H1 (cell line): ENCODE measurements at regions not wholly inside any gene's neighbourhood (a gene's known extent, or its start where the extent isn't known, plus 50 kb on each side); places are given as distances from the start of the nearest gene placed in this dataset.

Experiments used
- CTCF ChIA-PET: fragments of 300-600 bp; sonication (Branson Sonifier 250); formaldehyde crosslinking; loops from one replicate; lab custom pipeline; 2021; ENCODE audit not compliant: partially characterized antibody; lab: Charles Lee
- POLR2A ChIA-PET: fragments of 300-600 bp; sonication (Branson Sonifier 250); formaldehyde crosslinking; loops from one replicate; lab custom pipeline; 2021; ENCODE audit warnings: inconsistent platforms; ENCODE audit not compliant: partially characterized antibody; lab: Charles Lee
- DNase-seq, 2 experiments: peaks; one replicate each; pipeline versions ENCODE4 v3.0.0 to v3.0.0-alpha.2; 2010 to 2022; ENCODE audit warnings: low spot score in 2 of 2, low read depth in 1 of 2, mixed read lengths in 1 of 2
- FAIRE-seq: peaks from 2 replicates; lab custom pipeline; 2011; peaks lifted over from hg19 to GRCh38; lab: Jason Lieb, UNC
- H2AFZ ChIP-seq: 2 replicates; pipeline ENCODE4 v1.8.1; 2012; ENCODE audit warnings: low read length, inconsistent platforms
- H2AK5ac ChIP-seq: 2 replicates; pipeline ENCODE4 v1.6.1; 2013; ENCODE audit warnings: low read depth, low read length
- H2BK120ac ChIP-seq: replicated peaks from 2 replicates; pipeline ENCODE3; 2013; ENCODE audit warnings: low read depth, low read length, inconsistent platforms
- H2BK12ac ChIP-seq: 2 replicates; pipeline ENCODE4 v1.6.1; 2013; ENCODE audit warnings: low read depth, low read length
- H2BK15ac ChIP-seq: 2 replicates; pipeline ENCODE4 v1.6.1; 2013; ENCODE audit warnings: low read length
- H2BK20ac ChIP-seq: 2 replicates; pipeline ENCODE4 v1.6.1; 2013; ENCODE audit warnings: low read length
- H2BK5ac ChIP-seq: 2 replicates; pipeline ENCODE4 v1.6.1; 2013; ENCODE audit warnings: low read depth, low read length
- H3K14ac ChIP-seq: 2 replicates; pipeline ENCODE4 v1.6.1; 2013; ENCODE audit warnings: inconsistent platforms; ENCODE audit not compliant: insufficient read length
- H3K18ac ChIP-seq: 2 replicates; pipeline ENCODE4 v1.6.1; 2013; ENCODE audit warnings: low read length; ENCODE audit errors: extremely low read depth
- H3K23ac ChIP-seq: 2 replicates; pipeline ENCODE4 v1.6.1; 2013; ENCODE audit warnings: inconsistent platforms; ENCODE audit not compliant: insufficient read length
- H3K23me2 ChIP-seq: 2 replicates; pipeline ENCODE4 v1.6.1; 2013; ENCODE audit warnings: low read depth, low read length
- H3K27ac ChIP-seq: 2 replicates; pipeline ENCODE4 v1.6.1; 2011; ENCODE audit warnings: low read depth, low read length, inconsistent platforms
- H3K27me3 ChIP-seq, 4 experiments: replicated peaks in 1 of 4; 1 replicate in 1 of 4; 2 replicates in 3 of 4; pipeline versions ENCODE4 v1.6.1 to v1.8.1; 2011 to 2013; ENCODE audit warnings: low read length in 3 of 4, mild to moderate bottlenecking in 3 of 4, inconsistent platforms in 2 of 4, mixed read lengths in 2 of 4, moderate library complexity in 1 of 4; ENCODE audit not compliant: control insufficient read depth in 3 of 4, insufficient read depth in 3 of 4; ENCODE audit errors: extremely low read depth in 1 of 4
- H3K36me3 ChIP-seq, 4 experiments: 2 replicates each; pipeline versions ENCODE4 v1.6.1 to v1.8.1; 2011 to 2013; ENCODE audit warnings: mild to moderate bottlenecking in 4 of 4, low read length in 3 of 4, moderate library complexity in 2 of 4, control low read depth in 1 of 4, inconsistent platforms in 1 of 4; ENCODE audit not compliant: insufficient read depth in 4 of 4, control insufficient read depth in 2 of 4
- H3K4ac ChIP-seq: replicated peaks from 2 replicates; pipeline ENCODE3; 2013; ENCODE audit warnings: low read length, low read depth, mixed read lengths, inconsistent platforms; ENCODE audit not compliant: insufficient read length
- H3K4me1 ChIP-seq, 4 experiments: replicated peaks in 1 of 4; 1 replicate in 1 of 4; 2 replicates in 3 of 4; pipeline versions ENCODE4 v1.6.1 to v1.8.1; 2011 to 2013; ENCODE audit warnings: low read length in 3 of 4, inconsistent platforms in 2 of 4, mixed read lengths in 1 of 4; ENCODE audit not compliant: insufficient read depth in 4 of 4, control insufficient read depth in 3 of 4
- H3K4me2 ChIP-seq, 2 experiments: 2 replicates each; pipeline versions ENCODE4 v1.6.1 to v1.8.1; 2011 to 2013; ENCODE audit warnings: low read depth in 2 of 2, low read length in 2 of 2, control low read depth in 1 of 2, inconsistent platforms in 1 of 2, mild to moderate bottlenecking in 1 of 2; ENCODE audit not compliant: insufficient read depth in 1 of 2
- H3K4me3 ChIP-seq, 4 experiments: fragments of 200-600, 300-600 bp in 1 of 4; sonication (generic), shearing (Covaris generic), sonication (Bioruptor Twin) in 1 of 4; 2 replicates each; pipeline versions ENCODE4 v1.5.1 to v1.8.1; 2011 to 2016; ENCODE audit warnings: low read length in 4 of 4, low read depth in 3 of 4, control low read depth in 2 of 4, inconsistent platforms in 2 of 4, mild to moderate bottlenecking in 2 of 4, mixed read lengths in 1 of 4, moderate library complexity in 1 of 4; ENCODE audit not compliant: insufficient read depth in 2 of 4; ENCODE audit errors: extremely low read depth in 1 of 4
- H3K56ac ChIP-seq: replicated peaks from 2 replicates; pipeline ENCODE3; 2013; ENCODE audit warnings: low read depth, mild to moderate bottlenecking, mixed read lengths, low read length, inconsistent platforms; ENCODE audit not compliant: insufficient read length
- H3K79me1 ChIP-seq: 2 replicates; pipeline ENCODE4 v1.6.1; 2013; ENCODE audit warnings: low read depth, low read length, control low read depth
- H3K79me2 ChIP-seq, 2 experiments: 2 replicates each; pipeline versions ENCODE4 v1.6.1 to v1.8.1; 2012 to 2013; ENCODE audit warnings: low read length in 2 of 2, mild to moderate bottlenecking in 2 of 2, inconsistent platforms in 1 of 2; ENCODE audit not compliant: insufficient read depth in 2 of 2, control insufficient read depth in 1 of 2
- H3K9ac ChIP-seq, 4 experiments: replicated peaks in 1 of 4; 1 replicate in 1 of 4; 2 replicates in 3 of 4; pipeline versions ENCODE4 v1.6.1 to v1.8.1; 2011 to 2013; ENCODE audit warnings: low read depth in 3 of 4, low read length in 3 of 4, control low read depth in 2 of 4, mild to moderate bottlenecking in 2 of 4, moderate library complexity in 2 of 4, inconsistent platforms in 1 of 4; ENCODE audit errors: extremely low read depth in 1 of 4
- H3K9me3 ChIP-seq, 2 experiments: 2 replicates each; pipeline versions ENCODE4 v1.6.1 to v1.8.1; 2012 to 2013; ENCODE audit warnings: mild to moderate bottlenecking in 2 of 2, moderate library complexity in 2 of 2, control low read depth in 1 of 2, inconsistent platforms in 1 of 2, low read depth in 1 of 2, low read length in 1 of 2, mixed read lengths in 1 of 2; ENCODE audit not compliant: insufficient read depth in 2 of 2
- H4K20me1 ChIP-seq, 2 experiments: replicated peaks in 1 of 2; 2 replicates each; pipeline versions ENCODE3 to v1.8.1; 2011 to 2013; ENCODE audit warnings: inconsistent platforms in 2 of 2, low read length in 2 of 2, mild to moderate bottlenecking in 1 of 2; ENCODE audit not compliant: insufficient read depth in 2 of 2, control insufficient read depth in 1 of 2
- H4K5ac ChIP-seq: 2 replicates; pipeline ENCODE4 v1.6.1; 2013; ENCODE audit warnings: low read length, low read depth, mixed read lengths, inconsistent platforms; ENCODE audit not compliant: insufficient read length
- H4K8ac ChIP-seq: 2 replicates; pipeline ENCODE4 v1.8.0; 2013; ENCODE audit warnings: mild to moderate bottlenecking, moderate library complexity, low read length, inconsistent platforms; ENCODE audit not compliant: insufficient read depth; ENCODE audit errors: extremely low read depth
- H4K91ac ChIP-seq: replicated peaks from 2 replicates; pipeline ENCODE3; 2013; ENCODE audit warnings: low read length, mixed read lengths, inconsistent platforms; ENCODE audit not compliant: insufficient read length
- BCL11A ChIP-seq, 2 experiments: IDR thresholded peaks; one replicate each; pipeline ENCODE4 v1.6.1; 2011; ENCODE audit warnings: low read depth in 2 of 2, low read length in 2 of 2, mild to moderate bottlenecking in 2 of 2
- WGBS, 2 experiments: shearing (Covaris generic) in 1 of 2; methylation state at CpG; one replicate each; pipeline versions ENCODE4 v1.1.6 to v1.1.7; 2013 to 2015; ENCODE audit warnings: low lambda C conversion rate in 2 of 2, mixed read lengths in 2 of 2, inconsistent platforms in 1 of 2, low coverage in 1 of 2, missing lambda C conversion rate in 1 of 2; ENCODE audit not compliant: insufficient replicate concordance in 2 of 2, insufficient coverage in 1 of 2, insufficient read length in 1 of 2; ENCODE audit errors: extremely low coverage in 1 of 2, missing lambda C conversion rate in 1 of 2; 5-methylcytosine and 5-hydroxymethylcytosine counted together

- Histone ChIP-seq H2AK5ac (0 out of 2 replicates have a peak overlapping the region, but pooled peaks have one; percentile 0), H2BK20ac (no peak overlapping the region), H3K4ac (no peak overlapping the region), H2BK5ac (no peak overlapping the region), H3K9ac (no peak overlapping the region), H3K4me3 (no peak overlapping the region), H3K23me2 (no peaks in the 10 kb centered on the region), H3K18ac (no peak overlapping the region), H4K8ac (no peak overlapping the region), H2BK15ac (no peak overlapping the region), H3K56ac (no peak overlapping the region), H3K27me3 (no peaks in the 10 kb centered on the region), H3K79me2 (peaks cover 0 to 5% of the 10 kb centered on the region in 2 experiments; a peak in 1 of 4 replicates), H4K5ac (no peak overlapping the region), H4K20me1 (no peaks in the 10 kb centered on the region), H3K9me3 (peaks cover 0 to 6% of the 10 kb centered on the region in 2 experiments; a peak in 2 of 4 replicates), H4K91ac (peak overlapping the region; percentile 59), H3K79me1 (0 out of 2 replicates have a peak, but pooled peaks cover 2% of the 10 kb centered on the region), H3K4me2 (no peak overlapping the region), H2BK120ac (no peak overlapping the region), H3K23ac (no peak overlapping the region), H3K36me3 (peaks cover 0 to 13% (median 0%) of the 10 kb centered on the region in 4 experiments; a peak in 1 of 8 replicates), H3K4me1 (peaks cover 3 to 18% (median 12%) of the 10 kb centered on the region in 4 experiments; a peak in 6 of 7 replicates), H2AFZ (no peak overlapping the region), H2BK12ac (no peak overlapping the region), H3K27ac (no peak overlapping the region), H3K14ac (no peak overlapping the region)
- WGBS, 2 experiments, result 93% methylated on average over 4 of the region's 5 CpGs; no CpG with 5 or more reads in 1 of the 2 experiments
- POLR2A ChIA-PET, result interaction anchor here (1.0 to 10.2 kb wide), 3 partner anchors 8 to 16 kb away, joined by 3 to 106 read pairs (median 3); no protein-coding TSS in a partner anchor
- no peak for FAIRE-seq
- no peak for DNase-seq
- CTCF ChIA-PET, result interaction anchor here (0.7 kb wide), 1 partner anchor 309 kb away, joined by 3 read pairs; no protein-coding TSS in a partner anchor
- no peak for TF ChIP-seq BCL11A (IDR thresholded peaks at IDR 0.05; ENCODE audit: low read depth in 2 of 2, low read length in 2 of 2)
Measured at GRCh38 chr2:7896940-7897487, 784.8 kb upstream of the ID2 start.
